Stimulated activated memory B cell treated with anti-CD40 and anti-IgM and Interleukin-4, amounts not matched to agents 10 μg/mL and 1 μg/mL and 100 μg/mL, for 72 hours (primary cell): ENCODE measurements at regions not wholly inside any gene's neighbourhood (a gene's known extent, or its start where the extent isn't known, plus 50 kb on each side); places are given as distances from the start of the nearest gene placed in this dataset.

ENCODE experiments used
- ATAC-seq: fragments of 150-1000 bp; cut with Tn5 transposase; 2 replicates; pipeline ENCODE4 v1.10.0; 2021
- H3K27ac Mint-ChIP-seq: one replicate; pipeline ENCODE4 v1.8.0; 2022; ENCODE audit warnings: mild to moderate bottlenecking, mixed read lengths
- H3K27me3 Mint-ChIP-seq: one replicate; pipeline ENCODE4 v1.8.0; 2022; ENCODE audit warnings: mixed read lengths
- H3K36me3 Mint-ChIP-seq: one replicate; pipeline ENCODE4 v1.8.0; 2022; ENCODE audit warnings: mixed read lengths
- H3K4me1 Mint-ChIP-seq: one replicate; pipeline ENCODE4 v1.8.0; 2022; ENCODE audit warnings: mixed read lengths
- H3K4me3 Mint-ChIP-seq: one replicate; pipeline ENCODE4 v1.8.0; 2022; ENCODE audit warnings: mild to moderate bottlenecking, moderate library complexity, mixed read lengths
- H3K9me3 Mint-ChIP-seq: one replicate; pipeline ENCODE4 v1.8.0; 2022; ENCODE audit warnings: mixed read lengths

DNA sequence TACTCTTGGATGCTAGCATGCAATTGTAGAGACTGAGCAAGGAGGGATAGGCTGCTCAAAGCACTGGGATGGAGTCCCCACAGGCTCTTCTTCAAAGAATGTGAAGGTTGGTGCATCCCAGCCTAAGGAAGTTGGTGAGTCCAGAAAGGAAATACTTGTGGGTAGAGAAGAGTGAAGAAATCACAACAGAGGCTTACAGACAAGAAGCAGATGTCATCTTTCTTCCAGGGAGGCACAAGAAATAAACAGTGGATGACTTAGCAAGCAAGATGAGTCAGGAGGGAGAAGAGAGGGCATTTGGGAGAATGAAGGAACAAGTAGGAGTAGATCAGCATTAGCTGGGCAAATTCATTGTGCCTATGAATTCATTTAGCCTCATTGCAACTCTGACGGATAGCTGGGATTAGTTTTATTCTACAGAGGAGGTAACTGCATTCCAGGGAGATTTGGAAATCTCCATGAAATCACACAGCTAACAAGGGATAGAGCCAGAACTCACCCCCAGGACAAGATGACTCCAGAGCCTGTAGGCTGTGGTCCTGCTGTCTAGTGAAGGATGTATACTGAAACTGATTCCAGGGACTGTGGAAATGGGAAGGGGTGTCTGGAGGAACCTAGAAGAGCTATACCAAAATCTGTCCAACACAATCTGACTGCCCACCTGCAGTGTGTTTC is 125.8 kb upstream of the SPTLC3 start:
- Mint-ChIP-seq H3K4me3 (no peak overlapping the region), H3K27me3 (no peaks in the 10 kb centered on the region), H3K4me1 (no peaks in the 10 kb centered on the region), H3K27ac (no peak overlapping the region), H3K9me3 (peaks cover 6% of the 10 kb centered on the region), H3K36me3 (no peaks in the 10 kb centered on the region)
- ATAC-seq, result no peak

DNA sequence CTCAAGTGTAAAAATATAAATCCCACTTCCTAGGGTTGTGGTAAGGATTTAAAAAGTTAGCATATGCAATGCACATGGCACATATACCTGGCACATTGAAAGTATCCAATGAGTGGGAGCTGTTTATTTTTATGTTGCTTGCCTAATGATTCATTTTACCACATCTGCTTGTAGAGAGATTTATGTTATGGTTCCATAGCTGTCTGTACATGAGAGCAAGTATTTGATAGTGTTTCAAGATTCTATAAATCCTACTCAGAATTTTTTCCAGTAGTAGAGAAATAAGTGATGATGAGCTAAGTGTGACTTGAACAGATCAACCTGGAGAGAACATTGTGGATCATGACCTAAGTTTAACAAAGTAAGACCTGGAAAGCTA is 125.3 kb upstream of the SPTLC3 start:
- Mint-ChIP-seq H3K4me1 (no peaks in the 10 kb centered on the region), H3K27ac (no peak overlapping the region), H3K9me3 (peaks cover 7% of the 10 kb centered on the region), H3K36me3 (no peaks in the 10 kb centered on the region), H3K27me3 (no peaks in the 10 kb centered on the region), H3K4me3 (no peak overlapping the region)
- no peak for ATAC-seq

DNA sequence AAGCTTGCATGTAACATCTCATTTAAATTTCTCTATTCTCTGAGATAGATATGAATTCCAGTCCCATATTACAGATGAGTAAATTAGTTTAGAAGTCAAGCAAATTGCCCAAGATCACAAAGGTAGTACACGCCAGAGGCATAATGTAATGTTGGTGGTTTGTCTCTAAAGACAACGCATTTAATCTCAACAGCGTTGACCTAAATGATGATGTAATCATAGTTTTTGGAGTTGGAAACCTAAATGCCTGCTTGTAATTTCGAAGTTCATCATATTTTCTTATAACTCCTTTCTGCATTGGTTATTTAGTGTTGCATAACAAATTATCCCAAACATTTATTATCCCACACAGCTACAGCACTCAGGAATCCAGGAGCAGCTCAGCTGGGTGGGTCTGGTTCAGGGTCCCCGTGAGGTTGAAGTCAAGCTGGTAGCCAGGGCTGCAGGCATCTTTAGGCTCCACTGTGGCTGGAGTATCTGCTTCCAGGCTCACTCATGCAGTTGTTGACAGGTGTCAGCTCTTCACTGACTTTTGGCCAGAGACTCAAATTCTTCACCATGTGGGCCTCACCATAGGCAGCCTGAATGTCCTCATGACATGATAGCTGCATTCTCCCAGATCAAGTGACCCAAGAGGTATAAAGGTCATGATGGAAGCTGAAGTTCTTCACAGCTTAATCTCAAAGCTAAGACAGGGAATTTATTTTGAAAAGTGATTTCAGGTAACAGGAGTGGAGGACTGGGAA is 122.0 kb upstream of the SPTLC3 start:
- no peaks in the 10 kb centered on the region for H3K27me3 Mint-ChIP-seq
- no peak overlapping the region for H3K27ac Mint-ChIP-seq
- H3K4me1 Mint-ChIP-seq, result no peaks in the 10 kb centered on the region
- H3K4me3 Mint-ChIP-seq, result no peak overlapping the region
- H3K9me3 Mint-ChIP-seq, result peaks cover 10% of the 10 kb centered on the region
- H3K36me3 Mint-ChIP-seq, result no peaks in the 10 kb centered on the region
- ATAC-seq, result no peak

DNA sequence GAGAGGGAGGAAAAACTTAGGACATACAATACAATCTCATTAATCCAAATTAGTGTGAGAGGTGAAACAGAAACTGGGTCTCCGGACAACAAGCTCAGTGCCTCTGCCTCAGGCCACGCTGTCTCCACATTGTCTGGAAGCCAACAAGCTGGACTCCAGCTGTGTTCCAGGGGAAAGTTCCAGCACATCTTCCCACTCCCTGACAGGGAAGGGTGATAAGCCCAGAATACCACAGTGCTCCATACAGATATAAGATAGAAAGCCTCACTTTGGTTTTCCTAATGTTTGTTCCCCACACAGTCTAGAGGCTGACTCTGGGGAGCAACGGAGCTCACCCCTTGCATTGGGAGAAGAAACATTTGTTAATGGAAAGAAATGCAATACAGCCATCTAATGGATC is 117.1 kb upstream of the SPTLC3 start:
- ATAC-seq, result no peak
- Mint-ChIP-seq H3K27ac (no peak overlapping the region), H3K27me3 (no peaks in the 10 kb centered on the region), H3K4me1 (no peaks in the 10 kb centered on the region), H3K9me3 (peaks cover 10% of the 10 kb centered on the region), H3K4me3 (no peak overlapping the region), H3K36me3 (no peaks in the 10 kb centered on the region)

DNA sequence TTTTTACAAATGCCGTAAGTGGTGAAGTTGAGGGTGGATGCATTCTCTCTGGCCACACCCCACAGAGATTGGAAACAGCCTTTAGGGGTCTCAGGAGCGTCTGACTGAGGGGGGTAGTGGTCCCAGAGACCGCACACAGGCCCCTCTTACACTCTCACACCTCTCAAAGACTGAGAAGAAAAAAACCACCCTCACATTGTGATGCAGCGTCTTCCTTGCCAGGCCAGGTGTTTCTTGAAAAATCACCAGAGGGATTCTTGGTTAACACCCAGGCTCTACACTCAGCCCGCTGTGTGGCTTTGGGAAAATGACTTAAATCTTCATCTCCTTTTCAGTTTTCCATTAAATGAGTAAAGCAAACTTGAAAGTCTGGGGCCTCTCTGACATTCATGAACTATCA is 115.8 kb upstream of the SPTLC3 start:
- H3K9me3 Mint-ChIP-seq, result peaks cover 3% of the 10 kb centered on the region
- H3K27ac Mint-ChIP-seq, result no peak overlapping the region
- no peaks in the 10 kb centered on the region for H3K27me3 Mint-ChIP-seq
- H3K36me3 Mint-ChIP-seq, result no peaks in the 10 kb centered on the region
- H3K4me1 Mint-ChIP-seq, result no peaks in the 10 kb centered on the region
- no peak overlapping the region for H3K4me3 Mint-ChIP-seq
- no peak for ATAC-seq

DNA sequence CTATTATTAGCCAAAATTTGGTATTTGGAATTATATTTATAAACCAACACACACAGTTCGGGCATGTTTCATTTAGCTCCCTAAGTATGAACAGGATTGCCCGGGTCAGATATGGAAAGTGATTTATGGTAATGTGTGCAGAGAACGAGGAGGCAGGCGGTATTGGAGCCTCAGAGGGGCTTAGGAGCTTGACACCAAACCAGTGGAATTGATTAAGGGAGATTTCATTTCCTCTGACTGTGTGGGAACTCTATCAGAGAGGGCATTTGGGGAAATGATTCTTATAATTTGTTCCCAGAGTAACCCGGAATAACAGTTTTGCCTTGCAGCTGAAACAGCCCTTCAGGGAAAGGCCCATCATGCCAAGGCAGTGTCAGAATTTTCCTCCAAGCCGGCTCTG is 115.1 kb upstream of the SPTLC3 start:
- no peak for ATAC-seq
- no peak overlapping the region for H3K27ac Mint-ChIP-seq
- H3K9me3 Mint-ChIP-seq, result peaks cover 3% of the 10 kb centered on the region
- no peaks in the 10 kb centered on the region for H3K4me1 Mint-ChIP-seq
- no peak overlapping the region for H3K4me3 Mint-ChIP-seq
- no peaks in the 10 kb centered on the region for H3K27me3 Mint-ChIP-seq
- no peaks in the 10 kb centered on the region for H3K36me3 Mint-ChIP-seq

DNA sequence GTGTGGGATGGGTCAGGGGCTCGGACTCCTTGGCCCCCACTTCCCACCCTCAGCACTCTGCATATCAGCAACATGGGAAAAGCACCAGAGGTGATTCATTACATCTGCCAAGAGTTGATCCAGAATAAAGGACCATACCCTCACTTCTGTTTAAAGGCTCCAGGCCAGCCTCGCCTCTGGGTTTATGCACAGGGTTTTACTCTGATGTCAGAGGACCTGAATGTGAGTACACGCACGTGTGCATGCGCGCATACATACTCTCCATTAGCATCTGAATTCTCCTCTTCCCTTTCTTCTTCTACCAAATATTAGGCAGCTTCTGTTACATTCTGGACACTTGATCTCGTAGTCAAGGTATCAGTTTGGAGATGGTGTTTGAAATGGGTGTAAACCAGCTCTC is 114.7 kb upstream of the SPTLC3 start:
- H3K36me3 Mint-ChIP-seq, result no peaks in the 10 kb centered on the region
- ATAC-seq, result no peak
- H3K9me3 Mint-ChIP-seq, result peaks cover 3% of the 10 kb centered on the region
- no peak overlapping the region for H3K4me3 Mint-ChIP-seq
- H3K27ac Mint-ChIP-seq, result no peak overlapping the region
- H3K27me3 Mint-ChIP-seq, result no peaks in the 10 kb centered on the region
- H3K4me1 Mint-ChIP-seq, result no peaks in the 10 kb centered on the region

DNA sequence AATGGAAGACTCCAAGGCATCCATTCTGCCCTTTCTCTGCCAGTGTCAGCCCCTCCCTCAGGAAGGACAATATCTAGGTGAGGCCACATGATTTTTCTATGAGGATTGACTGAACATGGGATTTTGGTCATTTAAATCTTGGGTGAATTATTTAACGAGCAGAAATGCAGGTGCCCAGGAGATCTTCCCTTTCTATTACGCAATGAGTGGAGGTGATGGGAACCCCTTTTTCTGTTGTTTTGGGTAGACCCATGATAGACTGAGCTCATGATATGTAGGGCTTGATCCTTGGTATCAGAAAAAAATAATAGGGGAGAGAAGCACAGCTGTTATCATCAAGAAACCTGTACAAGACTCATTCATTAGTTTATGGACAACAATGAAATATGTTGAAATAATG is 112.6 kb upstream of the SPTLC3 start:
- H3K36me3 Mint-ChIP-seq, result no peaks in the 10 kb centered on the region
- no peaks in the 10 kb centered on the region for H3K27me3 Mint-ChIP-seq
- peaks cover under 1% of the 10 kb centered on the region for H3K9me3 Mint-ChIP-seq
- H3K4me1 Mint-ChIP-seq, result no peaks in the 10 kb centered on the region
- no peak for ATAC-seq
- H3K4me3 Mint-ChIP-seq, result no peak overlapping the region
- no peak overlapping the region for H3K27ac Mint-ChIP-seq

DNA sequence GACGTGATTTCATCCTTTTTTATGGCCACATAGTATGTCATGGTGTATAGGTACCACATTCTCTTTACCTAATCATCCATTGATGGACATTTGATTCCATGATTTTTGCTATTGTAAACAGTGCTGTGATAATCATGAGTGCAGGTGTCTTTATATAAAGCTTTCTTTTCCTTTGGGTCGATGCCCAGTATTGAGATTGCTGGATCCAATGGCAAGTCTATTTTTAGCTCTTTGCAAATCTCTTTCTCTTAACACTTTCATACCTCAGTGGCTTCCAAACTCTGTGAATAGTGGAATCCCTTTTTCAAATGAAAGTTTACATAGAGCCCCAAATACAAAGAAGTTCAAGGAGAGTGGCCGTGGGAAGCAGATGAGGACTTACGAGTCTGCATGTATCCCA is 105.8 kb upstream of the SPTLC3 start:
- Mint-ChIP-seq H3K36me3 (no peaks in the 10 kb centered on the region), H3K4me1 (no peaks in the 10 kb centered on the region), H3K27ac (no peak overlapping the region), H3K9me3 (no peaks in the 10 kb centered on the region), H3K27me3 (no peaks in the 10 kb centered on the region), H3K4me3 (no peak overlapping the region)
- no peak for ATAC-seq

DNA sequence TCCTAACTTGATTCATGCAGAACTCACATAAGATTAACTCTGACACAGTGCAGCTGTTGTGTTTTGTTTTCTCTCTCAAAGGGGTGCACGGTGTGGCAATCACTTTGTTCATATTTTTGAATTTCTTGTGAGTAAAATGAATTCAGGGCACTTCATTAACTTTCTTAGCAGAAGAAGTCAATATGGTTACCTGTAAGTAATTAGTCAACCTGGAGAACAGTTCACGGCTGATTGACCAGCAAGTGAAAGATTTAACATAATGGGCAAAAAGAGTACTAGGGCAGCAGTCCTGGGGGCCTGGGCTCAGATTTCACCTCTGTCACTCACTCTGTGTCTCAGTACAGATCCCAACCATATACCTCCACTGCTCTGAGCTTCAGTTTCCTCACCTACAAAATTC is 102.4 kb upstream of the SPTLC3 start:
- H3K4me3 Mint-ChIP-seq, result no peak overlapping the region
- no peaks in the 10 kb centered on the region for H3K9me3 Mint-ChIP-seq
- ATAC-seq, result no peak
- no peaks in the 10 kb centered on the region for H3K4me1 Mint-ChIP-seq
- H3K27ac Mint-ChIP-seq, result no peak overlapping the region
- H3K36me3 Mint-ChIP-seq, result no peaks in the 10 kb centered on the region
- no peaks in the 10 kb centered on the region for H3K27me3 Mint-ChIP-seq

DNA sequence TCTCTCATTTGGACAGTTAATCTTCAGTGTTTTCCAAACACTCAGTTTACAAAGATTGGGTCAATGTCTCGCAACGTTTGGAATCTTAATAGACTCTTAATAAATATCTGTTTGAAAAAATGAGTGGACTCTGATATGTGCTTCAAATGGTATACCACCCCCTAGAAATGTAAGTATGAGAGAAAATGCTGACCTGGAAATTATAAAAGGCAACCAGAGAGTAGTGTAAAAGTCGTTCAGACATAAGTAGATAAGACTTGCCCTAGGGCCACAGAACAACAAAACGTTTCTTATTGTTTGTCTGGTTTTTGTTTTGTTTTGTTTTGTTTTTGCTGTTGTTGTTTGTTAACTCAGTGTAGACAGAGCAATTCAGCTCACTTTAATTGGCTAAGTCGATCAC is 97.4 kb upstream of the SPTLC3 start:
- no peaks in the 10 kb centered on the region for H3K27me3 Mint-ChIP-seq
- no peaks in the 10 kb centered on the region for H3K36me3 Mint-ChIP-seq
- no peak overlapping the region for H3K4me3 Mint-ChIP-seq
- no peaks in the 10 kb centered on the region for H3K9me3 Mint-ChIP-seq
- no peaks in the 10 kb centered on the region for H3K4me1 Mint-ChIP-seq
- no peak overlapping the region for H3K27ac Mint-ChIP-seq
- no peak for ATAC-seq

DNA sequence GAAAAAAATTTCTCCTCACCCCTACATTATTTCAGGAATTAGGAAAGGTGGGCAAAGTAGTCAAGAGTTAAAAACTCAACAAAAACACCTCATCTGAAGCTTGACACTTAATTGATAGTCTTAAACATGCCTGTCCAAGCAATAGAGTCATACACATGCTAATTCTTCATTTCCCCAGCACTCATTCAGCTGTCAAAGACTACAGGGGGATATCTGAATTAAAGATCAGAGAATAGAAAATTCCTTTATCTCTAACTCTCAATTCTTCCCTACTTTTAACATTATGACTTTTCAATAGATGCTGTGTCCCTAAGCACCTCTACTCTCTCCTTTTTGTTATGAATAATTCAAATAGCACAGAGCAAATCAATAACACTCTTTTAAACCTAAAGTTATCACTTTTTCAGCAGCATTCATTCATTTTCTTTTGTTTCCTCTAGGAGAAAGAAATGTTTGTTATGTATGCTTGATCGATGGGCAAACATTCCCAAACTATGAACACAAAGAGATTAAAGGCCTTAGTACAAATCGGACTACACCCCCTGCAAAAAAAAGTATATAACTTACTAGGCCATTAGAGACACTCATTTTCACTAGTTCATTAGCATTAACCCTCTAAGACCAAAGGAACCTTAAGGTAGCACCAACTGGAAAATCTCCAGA is 94.9 kb upstream of the SPTLC3 start:
- no peak for ATAC-seq
- no peaks in the 10 kb centered on the region for H3K36me3 Mint-ChIP-seq
- H3K9me3 Mint-ChIP-seq, result no peaks in the 10 kb centered on the region
- no peaks in the 10 kb centered on the region for H3K4me1 Mint-ChIP-seq
- no peak overlapping the region for H3K4me3 Mint-ChIP-seq
- H3K27ac Mint-ChIP-seq, result no peak overlapping the region
- H3K27me3 Mint-ChIP-seq, result no peaks in the 10 kb centered on the region

DNA sequence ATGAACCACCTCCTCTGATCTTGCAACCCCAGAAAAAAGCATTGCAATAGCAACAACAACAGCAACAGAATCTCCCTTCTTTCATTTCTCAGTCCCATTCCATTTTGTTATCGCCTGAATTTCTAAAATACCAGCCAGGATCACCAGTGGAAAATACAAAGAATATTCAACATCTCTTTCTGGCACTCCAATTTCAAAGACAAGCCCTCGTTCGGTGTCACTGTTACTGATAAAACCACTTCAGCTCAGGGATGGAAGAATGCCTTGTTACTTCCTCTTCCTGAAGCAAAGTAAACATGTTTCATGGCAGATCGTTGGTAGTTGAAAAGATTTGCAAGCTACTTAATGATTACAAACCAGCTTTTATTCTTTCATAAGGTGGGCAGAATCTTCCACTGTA is 94.0 kb upstream of the SPTLC3 start:
- no peak for ATAC-seq
- Mint-ChIP-seq H3K27ac (no peak overlapping the region), H3K4me1 (no peaks in the 10 kb centered on the region), H3K27me3 (no peaks in the 10 kb centered on the region), H3K9me3 (peaks cover 2% of the 10 kb centered on the region), H3K4me3 (no peak overlapping the region), H3K36me3 (no peaks in the 10 kb centered on the region)

DNA sequence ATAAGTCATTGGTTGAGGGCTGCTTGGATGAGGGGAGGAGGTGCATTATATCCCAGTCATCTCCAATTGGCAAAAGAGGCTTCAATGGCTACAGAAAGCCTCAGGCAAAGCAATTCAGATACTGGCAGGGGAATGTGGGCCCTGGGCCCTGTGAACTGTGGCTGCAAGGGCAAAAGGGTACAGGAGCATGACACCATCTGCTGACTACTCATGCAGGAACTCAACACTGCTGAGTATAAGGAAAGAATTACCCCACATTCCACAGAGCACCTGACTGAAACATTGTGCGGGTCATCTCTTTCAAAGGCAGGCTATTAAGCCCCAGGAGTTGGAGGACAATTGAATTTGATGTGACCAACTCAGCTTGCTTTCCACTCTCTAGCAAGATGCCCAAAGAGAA is 92.1 kb upstream of the SPTLC3 start:
- no peak overlapping the region for H3K27ac Mint-ChIP-seq
- no peaks in the 10 kb centered on the region for H3K27me3 Mint-ChIP-seq
- no peak overlapping the region for H3K4me3 Mint-ChIP-seq
- ATAC-seq, result no peak
- no peaks in the 10 kb centered on the region for H3K36me3 Mint-ChIP-seq
- H3K9me3 Mint-ChIP-seq, result peaks cover 3% of the 10 kb centered on the region
- H3K4me1 Mint-ChIP-seq, result no peaks in the 10 kb centered on the region

DNA sequence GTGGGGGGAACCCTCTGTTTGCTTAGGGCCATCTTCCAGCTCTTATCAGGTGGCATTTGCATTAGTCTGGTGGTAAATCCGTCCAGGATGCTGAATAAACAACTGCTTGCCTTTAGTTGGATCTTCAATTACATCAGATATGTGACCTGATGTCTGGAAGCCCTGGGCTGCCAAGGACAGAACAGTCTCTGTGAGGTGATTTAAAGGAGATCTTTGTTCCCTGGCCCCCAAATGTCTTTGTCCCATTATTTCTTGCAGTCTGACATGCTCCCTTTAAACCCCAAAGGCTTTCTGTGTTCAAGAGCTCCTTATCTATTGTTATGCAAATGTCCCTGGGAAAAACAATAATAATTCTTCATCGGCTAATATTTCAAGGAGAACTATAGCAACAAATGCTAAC is 84.6 kb upstream of the SPTLC3 start:
- Mint-ChIP-seq H3K9me3 (peaks cover 8% of the 10 kb centered on the region), H3K4me3 (no peak overlapping the region), H3K27ac (no peak overlapping the region), H3K4me1 (peaks cover 5% of the 10 kb centered on the region), H3K36me3 (no peaks in the 10 kb centered on the region), H3K27me3 (no peaks in the 10 kb centered on the region)
- ATAC-seq, result no peak

DNA sequence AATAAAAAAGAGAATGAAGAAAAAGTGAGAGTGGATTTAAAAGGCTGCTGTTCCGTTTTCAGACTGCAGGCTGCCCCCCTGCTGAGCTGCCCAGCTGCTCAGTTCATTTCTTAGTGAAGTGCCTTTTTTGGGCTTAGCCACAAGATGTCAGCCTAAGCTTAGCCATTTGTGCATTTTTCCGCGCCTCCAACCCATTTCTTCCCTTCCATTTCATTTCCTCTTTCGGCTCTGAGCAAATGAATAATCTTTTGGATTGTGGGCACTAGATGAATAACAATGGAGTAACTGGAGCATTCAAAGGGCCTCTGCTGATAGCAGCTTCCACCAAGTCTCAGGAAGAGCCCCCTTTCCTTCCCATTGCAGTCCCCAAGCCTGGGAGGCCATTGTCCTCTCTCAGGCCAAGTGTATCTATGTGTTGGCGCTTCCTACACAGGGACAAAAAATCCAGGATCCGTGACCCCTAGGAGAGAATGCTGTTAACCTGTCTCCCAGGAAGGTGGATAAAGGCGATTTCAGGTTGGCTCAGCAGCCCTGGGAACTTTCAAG is 83.5 kb upstream of the SPTLC3 start:
- Mint-ChIP-seq H3K27me3 (no peaks in the 10 kb centered on the region), H3K27ac (no peak overlapping the region), H3K4me3 (no peak overlapping the region), H3K4me1 (peaks cover 5% of the 10 kb centered on the region), H3K9me3 (peaks cover 5% of the 10 kb centered on the region), H3K36me3 (no peaks in the 10 kb centered on the region)
- ATAC-seq, result peak; percentile 57
